ENCODE measurements at regions not wholly inside any gene's neighbourhood (a gene's known extent, or its start where the extent isn't known, plus 50 kb on each side); places are given as distances from the start of the nearest gene placed in this dataset.
A peak's percentile ranks its signal among the peaks of the same experiment; 100 is the strongest.
"Not testable (repeated sequence)": the region's sequence is repeated elsewhere in the genome, so short reads cannot be mapped to it uniquely, and the experiment has no call there.

DNA sequence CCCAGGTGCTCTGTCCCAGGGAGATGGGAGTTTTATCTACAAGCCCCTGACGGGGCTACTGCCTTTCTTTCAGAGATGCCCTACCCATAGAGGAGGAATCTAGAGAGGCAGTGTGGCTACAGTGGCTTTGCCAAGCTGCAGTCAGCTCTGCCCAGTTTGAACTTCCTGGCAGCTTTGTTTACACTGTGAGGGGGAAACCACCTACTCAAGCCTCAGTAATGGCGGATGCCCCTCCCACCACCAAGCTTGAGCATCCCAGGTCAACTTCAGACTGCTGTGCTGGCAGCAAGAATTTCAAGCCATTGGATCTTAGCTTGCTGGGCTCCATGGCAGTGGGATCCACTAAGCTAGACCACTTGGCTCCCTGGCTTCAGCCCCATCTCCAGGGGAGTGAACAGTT, 53.1 kb upstream of the TMEM252 start:
- DNase-seq (ENCODE audit: low spot score) = not testable (repeated sequence)

DNA sequence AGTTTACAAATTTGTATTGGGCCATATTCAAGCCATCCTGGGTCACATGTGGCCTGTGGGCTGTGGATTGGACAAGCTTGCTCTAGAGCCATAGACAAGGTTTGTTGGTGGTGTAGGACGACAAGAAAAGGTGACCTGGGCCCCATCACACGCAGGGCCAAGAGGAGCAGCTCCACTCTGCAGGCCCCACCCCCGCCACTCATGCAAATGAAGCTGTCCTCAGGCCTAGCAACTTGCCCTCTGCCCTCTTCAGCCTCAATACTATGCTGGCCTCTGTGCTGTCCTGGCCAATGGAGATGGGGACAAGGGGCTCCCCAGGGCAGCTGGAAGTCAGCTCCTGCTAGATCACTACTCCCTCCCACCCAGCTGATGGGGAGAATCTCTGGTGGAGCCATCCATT, 55.2 kb upstream of the TMEM252 start:
- peak; percentile 20 for DNase-seq (ENCODE audit: low spot score)

DNA sequence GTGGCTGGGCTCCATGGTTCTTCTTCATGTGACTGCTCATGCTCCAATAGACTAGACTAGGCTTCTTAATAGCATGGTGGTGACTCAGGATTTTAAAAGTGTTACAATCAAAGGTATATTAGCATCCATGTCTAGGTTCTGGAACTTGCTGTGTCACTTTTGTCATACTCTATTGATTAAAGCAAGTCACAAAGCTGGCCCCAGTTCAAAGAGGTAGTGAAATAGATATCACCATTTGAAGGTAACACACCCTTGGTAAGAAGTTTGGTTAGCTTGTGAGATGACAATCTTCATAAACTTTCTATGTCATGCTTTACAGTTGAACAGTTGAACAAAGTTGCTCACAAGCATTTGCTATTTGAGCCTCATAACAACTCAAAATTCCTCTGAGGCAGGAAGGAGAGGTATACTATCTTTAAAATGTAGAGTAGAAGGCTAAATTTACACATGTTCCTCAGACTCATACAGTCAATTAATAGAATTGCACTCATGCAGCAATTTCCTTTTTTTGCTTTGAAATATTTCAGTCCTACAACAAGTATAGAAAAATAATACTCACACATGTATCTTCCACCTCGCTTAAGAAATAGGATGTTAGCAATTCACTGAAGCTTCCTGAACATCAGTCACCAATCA, 56.8 kb upstream of the TMEM252 start:
- no peak for DNase-seq (ENCODE audit: low spot score)

- DNase-seq (ENCODE audit: low spot score) = no peak
These were observed 59.1 kb upstream of the TMEM252 start for GRCh38 chr9:68599826-68600225.

DNA sequence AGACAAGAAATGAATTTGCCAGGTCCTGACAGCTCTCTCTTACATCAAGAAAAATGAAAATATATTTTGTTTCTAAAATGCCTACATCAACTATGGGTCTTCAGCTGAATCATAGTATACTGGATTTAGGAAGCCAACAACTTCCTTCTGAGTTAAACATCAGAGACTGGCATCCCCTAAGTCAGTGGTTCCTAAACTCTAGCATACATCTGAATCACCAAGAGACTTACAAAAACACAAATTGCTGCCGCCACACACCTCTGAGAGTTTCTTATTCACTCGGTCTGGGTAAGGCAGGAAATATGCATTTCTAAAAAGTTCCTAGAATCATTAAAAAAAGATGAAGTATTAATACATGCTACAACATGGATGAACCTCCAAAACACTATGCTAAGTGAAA, 60.4 kb upstream of the TMEM252 start:
- DNase-seq (ENCODE audit: low spot score) = no peak

DNA sequence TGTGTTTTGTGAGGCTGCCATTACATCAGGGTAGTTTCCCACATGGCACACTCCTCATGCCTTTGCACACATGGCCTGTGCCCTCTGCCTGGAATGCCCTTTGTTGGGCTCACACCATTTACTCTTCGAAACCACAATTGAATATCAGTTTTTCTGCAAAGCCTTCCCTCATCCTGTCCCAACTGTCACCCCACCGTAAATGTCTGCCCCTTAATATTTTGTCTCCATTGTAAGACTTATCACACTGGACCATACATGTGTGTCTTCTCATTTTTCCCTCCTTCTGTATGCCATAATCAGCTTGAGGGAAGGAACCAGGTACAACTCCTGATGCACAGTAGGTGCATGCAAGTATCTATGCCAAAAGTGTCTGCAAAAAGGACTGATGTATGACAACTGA, 62.7 kb upstream of the TMEM252 start:
- no peak for DNase-seq (ENCODE audit: low spot score)

- no peak for DNase-seq (ENCODE audit: low spot score)
These were observed 68.1 kb upstream of the TMEM252 start for GRCh38 chr9:68608763-68609162.

- no peak for DNase-seq (ENCODE audit: low spot score)
These were observed 69.3 kb upstream of the TMEM252 start for GRCh38 chr9:68609901-68610415.

- no peak for DNase-seq (ENCODE audit: low spot score)
These were observed 73.4 kb upstream of the TMEM252 start for GRCh38 chr9:68614121-68614520.

GRCh38 chr9:68617011-68617410, 76.3 kb upstream of the TMEM252 start:
- DNase-seq (ENCODE audit: low spot score) = not testable (repeated sequence)

GRCh38 chr9:68619072-68619471, 78.4 kb upstream of the TMEM252 start:
- DNase-seq (ENCODE audit: low spot score) = no peak

DNA sequence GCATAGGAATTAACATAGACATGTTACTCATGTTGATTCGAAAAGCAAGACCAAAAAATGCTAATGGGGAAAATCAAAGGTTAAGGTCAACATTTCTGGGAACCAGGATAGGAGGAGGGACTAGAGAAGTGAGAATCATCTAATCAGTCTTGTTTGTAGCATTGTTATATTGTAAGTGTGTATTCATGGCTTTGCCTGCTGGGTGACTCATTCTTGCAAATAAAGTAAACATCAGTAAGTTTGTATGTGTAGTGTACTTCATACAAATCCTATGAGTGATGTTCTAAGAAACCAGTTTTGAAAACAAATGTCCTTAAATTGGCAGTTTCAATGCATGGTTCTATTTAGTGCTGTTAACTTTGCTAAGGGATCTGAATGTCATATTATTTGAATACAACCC, 79.0 kb upstream of the TMEM252 start:
- DNase-seq (ENCODE audit: low spot score) = no peak

DNA sequence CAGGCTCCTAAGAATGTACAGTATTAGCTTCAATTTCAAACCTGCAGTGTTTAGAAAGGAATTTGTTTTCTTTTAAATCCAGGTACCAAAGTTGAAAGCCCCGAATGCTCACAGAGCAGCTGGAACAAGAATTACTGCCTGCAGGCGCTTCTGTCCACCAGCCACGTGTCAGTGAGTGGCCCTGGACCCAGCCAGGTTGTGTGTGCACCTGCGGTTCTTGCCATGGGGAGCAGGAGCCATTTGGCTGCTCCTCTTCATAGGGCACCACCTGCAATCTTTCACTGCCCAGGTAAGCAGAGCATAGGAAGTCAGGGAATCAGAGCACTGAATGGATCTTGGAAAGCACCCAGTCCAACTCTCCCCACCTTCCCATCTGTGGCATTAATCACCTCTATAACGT, 79.5 kb upstream of the PIP5K1B start:
- no peak for DNase-seq (ENCODE audit: low spot score)

GRCh38 chr9:68626526-68626925, 78.5 kb upstream of the PIP5K1B start:
- DNase-seq (ENCODE audit: low spot score) = no peak

DNA sequence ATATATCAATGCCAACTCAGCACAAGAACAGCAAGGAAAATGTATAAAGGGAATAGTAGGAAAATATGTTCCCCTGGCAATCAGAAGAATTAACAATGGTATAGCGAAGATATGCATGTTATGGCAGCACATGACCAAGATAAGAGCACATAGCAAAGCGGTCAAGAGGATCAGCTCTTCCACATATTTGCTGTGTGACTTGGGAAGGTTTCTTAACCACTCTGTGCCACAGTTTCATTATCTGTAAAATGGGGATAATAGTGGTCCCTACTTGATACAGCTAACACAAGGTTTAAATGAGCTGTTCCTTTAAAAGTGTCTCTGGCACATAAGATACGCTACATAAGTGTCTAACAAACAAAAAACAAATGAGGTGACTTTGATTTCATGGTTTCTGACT, 77.9 kb upstream of the PIP5K1B start:
- DNase-seq (ENCODE audit: low spot score) = no peak

DNA sequence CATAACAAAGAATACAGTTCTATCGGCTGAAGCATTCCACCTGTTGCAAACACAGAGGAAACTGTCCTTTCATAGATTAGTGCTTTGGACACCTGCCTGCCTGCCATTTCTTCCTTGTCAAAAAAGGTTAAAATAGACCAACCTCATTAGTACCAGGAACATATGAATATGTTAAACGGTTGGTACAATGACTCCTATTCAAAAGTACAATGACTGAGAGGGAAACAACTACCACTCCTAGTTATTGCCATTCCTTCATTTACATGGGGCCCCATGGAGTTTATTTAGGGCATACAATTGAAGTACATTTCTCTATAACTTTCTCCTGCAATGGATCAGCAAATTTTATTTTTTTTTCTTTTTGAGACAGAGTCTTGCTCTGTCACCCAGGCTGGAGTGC, 77.4 kb upstream of the PIP5K1B start:
- no peak for DNase-seq (ENCODE audit: low spot score)

DNA sequence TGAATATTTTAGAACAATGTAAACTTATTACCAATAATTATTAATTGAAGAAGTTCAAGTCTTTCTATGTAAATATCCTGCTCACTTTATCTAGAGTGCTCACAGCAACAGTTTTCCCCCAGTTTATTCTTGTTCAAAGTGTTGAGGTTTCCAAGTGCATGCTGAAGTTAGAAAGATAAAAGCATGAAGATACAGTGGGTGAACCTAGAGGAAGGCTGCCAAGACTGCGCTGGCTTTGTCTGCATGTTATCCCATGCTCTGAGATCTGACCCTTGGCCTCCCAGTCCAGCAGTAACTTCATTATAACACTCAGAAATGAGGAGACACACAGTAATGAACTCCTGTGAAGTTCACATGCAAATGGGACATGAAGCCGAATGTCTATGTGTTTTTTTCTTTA, 76.0 kb upstream of the PIP5K1B start:
- no peak for DNase-seq (ENCODE audit: low spot score)

GRCh38 chr9:68631811-68632210, 73.2 kb upstream of the PIP5K1B start:
- DNase-seq (ENCODE audit: low spot score) = no peak

DNA sequence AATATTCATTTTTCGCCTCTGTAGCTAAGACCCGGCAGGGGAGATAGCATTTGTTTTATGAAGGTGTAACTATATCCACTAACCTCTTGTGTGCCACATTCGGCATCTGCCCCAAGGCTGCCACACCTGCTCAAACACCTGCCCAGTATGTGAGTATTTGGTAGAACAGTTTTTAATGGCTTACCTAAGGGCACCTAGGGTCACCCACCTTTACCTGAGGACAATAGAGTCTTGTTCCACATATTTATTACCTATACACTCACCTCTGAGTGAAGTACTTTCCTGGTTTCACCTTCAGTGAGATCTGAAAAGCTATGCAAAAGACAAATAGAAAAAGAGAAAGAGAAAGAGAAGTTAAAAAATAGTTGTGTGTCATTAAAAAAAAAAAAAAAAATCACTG, 68.0 kb upstream of the PIP5K1B start:
- DNase-seq (ENCODE audit: low spot score) = no peak

- not testable (repeated sequence) for DNase-seq (ENCODE audit: low spot score)
These were observed 65.8 kb upstream of the PIP5K1B start for GRCh38 chr9:68639261-68639660.

- DNase-seq (ENCODE audit: low spot score) = no peak
These were observed 64.5 kb upstream of the PIP5K1B start for GRCh38 chr9:68640421-68641089.

DNA sequence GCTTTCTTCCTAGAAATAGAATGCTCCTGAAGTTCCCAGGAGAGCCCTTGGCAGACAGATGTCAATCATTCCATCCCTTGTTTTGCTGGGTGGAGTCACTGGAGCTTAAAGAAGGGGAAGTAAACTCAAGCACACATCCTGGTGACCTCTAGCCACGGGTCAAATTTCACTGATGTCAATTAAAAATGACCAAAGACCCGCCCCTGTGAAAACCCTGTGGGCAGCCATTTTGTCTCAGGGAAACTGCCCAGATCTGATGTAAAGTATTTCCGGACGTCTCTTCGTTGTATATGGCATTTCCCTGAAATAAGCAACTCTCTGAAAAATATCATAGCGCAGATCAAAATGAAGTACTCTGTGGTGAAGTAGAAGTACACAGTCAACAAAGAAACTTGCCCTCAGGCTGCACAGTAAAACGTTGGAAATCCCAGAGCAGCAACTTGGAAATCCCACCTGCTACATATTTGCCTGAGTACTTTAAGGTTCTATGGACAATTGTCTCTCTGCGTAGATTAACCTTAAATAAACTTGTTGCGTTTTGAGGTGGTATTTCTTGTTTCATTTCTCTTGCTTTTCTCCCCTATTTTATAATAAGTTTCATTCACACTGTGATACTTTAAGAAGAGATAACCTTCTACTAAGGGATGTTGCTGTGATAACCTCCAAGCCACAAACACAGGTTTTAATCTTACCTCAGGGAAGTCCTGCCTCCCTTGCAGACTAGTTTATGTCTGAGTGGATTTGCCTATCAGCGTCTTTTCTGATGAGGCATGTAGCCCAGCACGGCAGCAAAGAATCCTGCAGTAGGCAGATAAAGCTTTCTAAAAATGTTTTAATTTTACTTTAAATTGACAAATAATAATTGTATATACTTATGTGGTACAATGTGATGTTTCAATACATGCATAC, 60.9 kb upstream of the PIP5K1B start:
- peak; percentile 60 for DNase-seq (ENCODE audit: low spot score)

GRCh38 chr9:68644831-68645230, 60.2 kb upstream of the PIP5K1B start:
- DNase-seq (ENCODE audit: low spot score) = no peak
